HepG2 (cell line): ENCODE measurements at regions not wholly inside any gene's neighbourhood (a gene's known extent, or its start where the extent isn't known, plus 50 kb on each side); places are given as distances from the start of the nearest gene placed in this dataset.

Source experiments
- ATAC-seq: fragments of 200-7000 bp; cut with Tn5 transposase; 3 replicates; pipeline ENCODE4 v1.9.1; 2020; ENCODE audit warnings: mild to moderate bottlenecking, moderate library complexity
- BruUV-seq: library from RNA; stranded (reverse); fragments of 400-500 nt; replicated peaks from 2 replicates; lab custom pipeline; 2021; lab: Mats Ljungman, UMichigan
- CTCF ChIA-PET: fragments of 300-600 bp; formaldehyde crosslinking; extraction: SDS; loops from one replicate; lab custom pipeline; 2021; ENCODE audit warnings: low total read pairs, inconsistent platforms, low intra/inter-chr PET ratio; lab: Yijun Ruan, JAX
- POLR2A ChIA-PET: fragments of 350-600 bp; sonication (Branson Sonifier 250); formaldehyde crosslinking; loops from one replicate; lab custom pipeline; 2020; ENCODE audit warnings: antibody characterized with exemption, inconsistent platforms; lab: Yijun Ruan, JAX
- DNase-seq: peaks from one replicate; pipeline ENCODE4 v3.0.0-alpha.2; 2015; ENCODE audit warnings: low spot score
- FAIRE-seq: peaks from 3 replicates; lab custom pipeline; 2011; peaks lifted over from hg19 to GRCh38; lab: Jason Lieb, UNC
- H2AFZ ChIP-seq: one replicate; pipeline ENCODE4 v1.6.1; 2011; ENCODE audit warnings: low read length, inconsistent platforms
- H3K27ac ChIP-seq: fragments of 300-600 bp; 3 replicates; pipeline ENCODE4 v1.8.0; 2011; ENCODE audit warnings: mixed run types, mild to moderate bottlenecking, mixed read lengths, low read length, inconsistent platforms; ENCODE audit not compliant: insufficient read depth; ENCODE audit errors: extremely low read length
- H3K27me3 ChIP-seq, 2 experiments: fragments of 200-600 bp in 1 of 2; 2 replicates in 1 of 2; 3 replicates in 1 of 2; pipeline versions ENCODE4 v1.6.0 to v1.8.0; 2011; ENCODE audit warnings: low read length in 2 of 2, mild to moderate bottlenecking in 2 of 2, moderate library complexity in 2 of 2, inconsistent platforms in 1 of 2; ENCODE audit not compliant: insufficient read depth in 2 of 2, control insufficient read depth in 1 of 2
- H3K36me3 ChIP-seq, 2 experiments: fragments of 200-600 bp in 1 of 2; replicated peaks in 1 of 2; 2 replicates in 1 of 2; 3 replicates in 1 of 2; pipeline versions ENCODE4 v1.5.1 to v1.8.0; 2011; ENCODE audit warnings: low read length in 2 of 2, inconsistent platforms in 1 of 2; ENCODE audit not compliant: insufficient read depth in 2 of 2, control insufficient read depth in 1 of 2
- H3K4me1 ChIP-seq: 2 replicates; pipeline ENCODE4 v1.5.1; 2012; ENCODE audit warnings: low read length, inconsistent platforms; ENCODE audit not compliant: insufficient read depth
- H3K4me2 ChIP-seq: 2 replicates; pipeline ENCODE4 v1.6.0; 2011; ENCODE audit warnings: low read depth, low read length, inconsistent platforms
- H3K4me3 ChIP-seq, 3 experiments: fragments of 200-600 bp in 1 of 3; sonication (generic), shearing (Covaris generic) in 1 of 3; replicated peaks in 1 of 3; 2 replicates each; pipeline ENCODE4 v1.5.1; 2011 to 2016; ENCODE audit warnings: low read length in 3 of 3, inconsistent platforms in 2 of 3, low read depth in 2 of 3, mild to moderate bottlenecking in 2 of 3, control low read depth in 1 of 3, mixed read lengths in 1 of 3; ENCODE audit not compliant: insufficient read depth in 1 of 3
- H3K79me2 ChIP-seq: one replicate; pipeline ENCODE4 v1.6.1; 2011; ENCODE audit warnings: low read length, inconsistent platforms; ENCODE audit not compliant: insufficient read depth
- H3K9ac ChIP-seq: 2 replicates; pipeline ENCODE4 v1.6.0; 2011; ENCODE audit warnings: mild to moderate bottlenecking, low read depth, low read length, inconsistent platforms; ENCODE audit not compliant: insufficient read depth
- H3K9me3 ChIP-seq: 2 replicates; pipeline ENCODE4 v1.5.1; 2012; ENCODE audit warnings: mild to moderate bottlenecking, low read length
- H4K20me1 ChIP-seq: 2 replicates; pipeline ENCODE4 v1.6.0; 2011; ENCODE audit warnings: inconsistent platforms, mild to moderate bottlenecking, low read length, moderate library complexity; ENCODE audit not compliant: insufficient read depth
- HDAC2 ChIP-seq: sonication (generic); formaldehyde crosslinking; IDR thresholded peaks from 2 replicates; pipeline ENCODE4 v1.4.0; 2020; ENCODE audit warnings: missing genetic modification reagents
- HHEX ChIP-seq: IDR thresholded peaks from 2 replicates; pipeline ENCODE4 v1.6.1; 2016; ENCODE audit warnings: control low read depth
- HNRNPK ChIP-seq: fragments of 200-400 bp; formaldehyde crosslinking; IDR thresholded peaks from 2 replicates; pipeline ENCODE4 v1.6.1; 2018; ENCODE audit warnings: low read length, low read depth, moderate library complexity, mild to moderate bottlenecking; ENCODE audit not compliant: poor library complexity, severe bottlenecking
- HOXA5 ChIP-seq: sonication (generic); formaldehyde crosslinking; IDR thresholded peaks from 2 replicates; pipeline ENCODE4 v1.4.0; 2020; ENCODE audit warnings: missing genetic modification reagents
- POLR2A ChIP-seq, 2 experiments: IDR thresholded peaks; 2 replicates each; pipeline ENCODE4 v1.6.1; 2011; ENCODE audit warnings: low read depth in 2 of 2, low read length in 2 of 2, mild to moderate bottlenecking in 1 of 2, moderate library complexity in 1 of 2; ENCODE audit not compliant: insufficient read depth in 1 of 2
- RELA ChIP-seq: sonication (generic); formaldehyde crosslinking; IDR thresholded peaks from 2 replicates; pipeline ENCODE4 v1.4.0; 2020; ENCODE audit warnings: missing genetic modification reagents
- RFX1 ChIP-seq: fragments of 450-650 bp; IDR thresholded peaks from 2 replicates; pipeline ENCODE4 v1.6.1; 2017
- SIN3B ChIP-seq: fragments of 150-350 bp; IDR thresholded peaks from 2 replicates; pipeline ENCODE4 v1.6.1; 2014; ENCODE audit warnings: low read length
- TBL1XR1 ChIP-seq: fragments of 150-350 bp; IDR thresholded peaks from 2 replicates; pipeline ENCODE4 v1.6.1; 2014; ENCODE audit warnings: borderline replicate concordance, low read length; ENCODE audit not compliant: partially characterized antibody
- TP53 ChIP-seq: sonication (generic); formaldehyde crosslinking; conservative IDR thresholded peaks from 2 replicates; pipeline ENCODE4 v1.4.0; 2020; ENCODE audit warnings: missing genetic modification reagents
- ZBTB44 ChIP-seq: sonication (generic); formaldehyde crosslinking; IDR thresholded peaks from 2 replicates; pipeline ENCODE4 v1.4.0; 2020; ENCODE audit warnings: missing genetic modification reagents
- ZKSCAN8 ChIP-seq: IDR thresholded peaks from 2 replicates; pipeline ENCODE4 v1.6.1; 2016; ENCODE audit warnings: borderline replicate concordance, missing genetic modification reagents, missing compliant biosample characterization
- ZNF30 ChIP-seq: sonication (generic); formaldehyde crosslinking; IDR thresholded peaks from 2 replicates; pipeline ENCODE4 v1.5.0; 2020; ENCODE audit warnings: mild to moderate bottlenecking, missing genetic modification reagents
- ZNF326 ChIP-seq: sonication (generic); formaldehyde crosslinking; IDR thresholded peaks from 2 replicates; pipeline ENCODE4 v1.4.0; 2020; ENCODE audit warnings: missing genetic modification reagents, borderline replicate concordance
- ZNF468 ChIP-seq: sonication (generic); formaldehyde crosslinking; IDR thresholded peaks from 2 replicates; pipeline ENCODE4 v1.8.0; 2022; ENCODE audit warnings: mild to moderate bottlenecking, moderate library complexity, missing genetic modification reagents
- ZNF724P ChIP-seq: sonication (generic); formaldehyde crosslinking; IDR thresholded peaks from 2 replicates; pipeline ENCODE4 v1.8.0; 2022; ENCODE audit warnings: missing genetic modification reagents, borderline replicate concordance
- ZNF773 ChIP-seq: sonication (generic); formaldehyde crosslinking; IDR thresholded peaks from 2 replicates; pipeline ENCODE4 v1.4.0; 2020; ENCODE audit warnings: missing genetic modification reagents, borderline replicate concordance
- WGBS: methylation state at CpG from one replicate; pipeline ENCODE4 v1.1.6; 2017; ENCODE audit warnings: low lambda C conversion rate; 5-methylcytosine and 5-hydroxymethylcytosine counted together
- in situ Hi-C: cut with HindIII; loops from 2 replicates; pipeline ENCODE4 v1.10.0; 2017; ENCODE audit warnings: low pct_unique_long_range_greater_than_20kb; ENCODE audit not compliant: extremely low pct_ligation_motif_present
- intact Hi-C: fragments of 100-400 bp; cut with micrococcal nuclease; formaldehyde crosslinking; loops from one replicate; pipeline ENCODE4 v1.10.0; 2022; ENCODE audit not compliant: unreplicated experiment
- TF ChIP-seq, protein P1 (sequence below): sonication (generic); formaldehyde crosslinking; IDR thresholded peaks from 2 replicates; pipeline ENCODE4 v1.4.0; 2020; ENCODE audit warnings: mild to moderate bottlenecking, missing genetic modification reagents
- TF ChIP-seq, protein P2 (sequence below), 2 experiments: sonication (generic) in 1 of 2; formaldehyde crosslinking in 1 of 2; IDR thresholded peaks; 2 replicates each; pipeline versions ENCODE4 v1.5.1 to v1.6.1; 2011 to 2020; ENCODE audit warnings: borderline replicate concordance in 1 of 2, low read depth in 1 of 2, low read length in 1 of 2, mild to moderate bottlenecking in 1 of 2, missing genetic modification reagents in 1 of 2, moderate library complexity in 1 of 2

GRCh38 chr4:155564086-155564485 lies 102.6 kb upstream of the GUCY1A1 start:
- FAIRE-seq (no peak), DNase-seq (no peak), ATAC-seq (no peak)
- no peaks in the 10 kb centered on the region for H3K79me2 ChIP-seq
- no TSS peak for BruUV-seq
- WGBS = 3% methylated on average over 2 of the region's 2 CpGs
- no peak overlapping the region for H2AFZ ChIP-seq
- no peaks in the 10 kb centered on the region for H3K9me3 ChIP-seq
- H3K4me3 ChIP-seq = no peak overlapping the region
- no peaks in the 10 kb centered on the region for H4K20me1 ChIP-seq
- no peaks in the 10 kb centered on the region for H3K36me3 ChIP-seq
- TF ChIP-seq ZNF30 (CRISPR knock-in tag) (no peak), ZKSCAN8 (no peak), ZNF773 (no peak), HNRNPK (no peak), POLR2A (IDR thresholded peaks at IDR 0.05; ENCODE audit: insufficient read depth in 1 of 2, low read depth in 2 of 2, low read length in 2 of 2) (no peak), RELA (CRISPR knock-in tag) (no peak), RFX1 (no peak), HDAC2 (CRISPR knock-in tag) (no peak), ZNF724P (CRISPR knock-in tag) (no peak), ZBTB44 (no peak), SIN3B (no peak), ZNF468 (no peak), TBL1XR1 (no peak), HHEX (CRISPR knock-in tag) (no peak), TP53 (CRISPR knock-in tag) (no peak), HOXA5 (CRISPR knock-in tag) (no peak), ZNF326 (no peak)
- TF ChIP-seq, protein P1, sequence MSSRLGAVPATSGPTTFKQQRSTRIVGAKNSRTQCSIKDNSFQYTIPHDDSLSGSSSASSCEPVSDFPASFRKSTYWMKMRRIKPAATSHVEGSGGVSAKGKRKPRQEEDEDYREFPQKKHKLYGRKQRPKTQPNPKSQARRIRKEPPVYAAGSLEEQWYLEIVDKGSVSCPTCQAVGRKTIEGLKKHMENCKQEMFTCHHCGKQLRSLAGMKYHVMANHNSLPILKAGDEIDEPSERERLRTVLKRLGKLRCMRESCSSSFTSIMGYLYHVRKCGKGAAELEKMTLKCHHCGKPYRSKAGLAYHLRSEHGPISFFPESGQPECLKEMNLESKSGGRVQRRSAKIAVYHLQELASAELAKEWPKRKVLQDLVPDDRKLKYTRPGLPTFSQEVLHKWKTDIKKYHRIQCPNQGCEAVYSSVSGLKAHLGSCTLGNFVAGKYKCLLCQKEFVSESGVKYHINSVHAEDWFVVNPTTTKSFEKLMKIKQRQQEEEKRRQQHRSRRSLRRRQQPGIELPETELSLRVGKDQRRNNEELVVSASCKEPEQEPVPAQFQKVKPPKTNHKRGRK = no peak
- TF ChIP-seq, protein P2, sequence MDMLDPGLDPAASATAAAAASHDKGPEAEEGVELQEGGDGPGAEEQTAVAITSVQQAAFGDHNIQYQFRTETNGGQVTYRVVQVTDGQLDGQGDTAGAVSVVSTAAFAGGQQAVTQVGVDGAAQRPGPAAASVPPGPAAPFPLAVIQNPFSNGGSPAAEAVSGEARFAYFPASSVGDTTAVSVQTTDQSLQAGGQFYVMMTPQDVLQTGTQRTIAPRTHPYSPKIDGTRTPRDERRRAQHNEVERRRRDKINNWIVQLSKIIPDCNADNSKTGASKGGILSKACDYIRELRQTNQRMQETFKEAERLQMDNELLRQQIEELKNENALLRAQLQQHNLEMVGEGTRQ (IDR thresholded peaks at IDR 0.05; ENCODE audit: low read depth, low read length) = no peak
- TF ChIP-seq, protein P2 (CRISPR knock-in tag; IDR thresholded peaks at IDR 0.05; ENCODE audit: borderline replicate concordance) = no peak
- H3K27me3 ChIP-seq = no peaks in the 10 kb centered on the region
- H3K4me2 ChIP-seq = no peak overlapping the region
- H3K27ac ChIP-seq = no peak overlapping the region
- in situ Hi-C loops = no loop called here
- POLR2A ChIA-PET = no interaction called here
- no peaks in the 10 kb centered on the region for H3K4me1 ChIP-seq
- no peak overlapping the region for H3K9ac ChIP-seq
- intact Hi-C loops = no loop called here
- CTCF ChIA-PET = no interaction called here
